ENCODE measurements at regions not wholly inside any gene's neighbourhood (a gene's known extent, or its start where the extent isn't known, plus 50 kb on each side); places are given as distances from the start of the nearest gene placed in this dataset.

- no peak for DNase-seq
Observed at GRCh38 chr18:59751186-59751585, 54.0 kb upstream of the CCBE1 start.

GRCh38 chr18:59748628-59749360 lies 51.6 kb upstream of the CCBE1 start:
- no peak for DNase-seq

All from activated CD4-positive, alpha-beta T cell treated with anti-CD3 and anti-CD28 coated beads for 4 hours (primary cell).